ENCODE measurements at regions not wholly inside any gene's neighbourhood (a gene's known extent, or its start where the extent isn't known, plus 50 kb on each side); places are given as distances from the start of the nearest gene placed in this dataset.

DNA sequence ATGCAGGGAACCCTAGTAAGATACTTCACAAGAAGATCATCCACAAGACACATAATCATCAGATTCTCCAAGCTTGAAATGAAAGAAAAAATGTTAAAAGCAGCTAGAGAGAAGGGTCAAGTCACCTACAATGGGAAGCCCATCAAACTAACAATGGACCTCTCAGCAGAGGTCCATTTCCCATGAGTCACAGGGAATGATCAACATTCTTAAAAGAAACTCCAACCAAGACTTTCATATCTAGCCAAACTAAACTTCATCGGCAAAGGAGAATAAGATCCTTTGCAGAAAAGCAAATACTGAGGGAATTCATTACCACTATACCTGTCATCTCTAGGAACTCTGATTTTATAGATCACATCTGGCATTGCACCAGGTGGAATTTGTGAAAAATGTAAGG, 52.9 kb upstream of the SPATA31E1 start:
- TF ChIP-seq, protein P1, sequence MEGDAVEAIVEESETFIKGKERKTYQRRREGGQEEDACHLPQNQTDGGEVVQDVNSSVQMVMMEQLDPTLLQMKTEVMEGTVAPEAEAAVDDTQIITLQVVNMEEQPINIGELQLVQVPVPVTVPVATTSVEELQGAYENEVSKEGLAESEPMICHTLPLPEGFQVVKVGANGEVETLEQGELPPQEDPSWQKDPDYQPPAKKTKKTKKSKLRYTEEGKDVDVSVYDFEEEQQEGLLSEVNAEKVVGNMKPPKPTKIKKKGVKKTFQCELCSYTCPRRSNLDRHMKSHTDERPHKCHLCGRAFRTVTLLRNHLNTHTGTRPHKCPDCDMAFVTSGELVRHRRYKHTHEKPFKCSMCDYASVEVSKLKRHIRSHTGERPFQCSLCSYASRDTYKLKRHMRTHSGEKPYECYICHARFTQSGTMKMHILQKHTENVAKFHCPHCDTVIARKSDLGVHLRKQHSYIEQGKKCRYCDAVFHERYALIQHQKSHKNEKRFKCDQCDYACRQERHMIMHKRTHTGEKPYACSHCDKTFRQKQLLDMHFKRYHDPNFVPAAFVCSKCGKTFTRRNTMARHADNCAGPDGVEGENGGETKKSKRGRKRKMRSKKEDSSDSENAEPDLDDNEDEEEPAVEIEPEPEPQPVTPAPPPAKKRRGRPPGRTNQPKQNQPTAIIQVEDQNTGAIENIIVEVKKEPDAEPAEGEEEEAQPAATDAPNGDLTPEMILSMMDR (IDR thresholded peaks at IDR 0.05) = no peak
- DNase-seq (ENCODE audit: low spot score) = no peak
- H3K4me3 ChIP-seq = no peak overlapping the region
- no peak overlapping the region for H3K27ac ChIP-seq

- TF ChIP-seq, protein P1 (IDR thresholded peaks at IDR 0.05) = no peak
- Histone ChIP-seq H3K27ac (no peak overlapping the region), H3K4me3 (no peak overlapping the region)
- no peak for DNase-seq (ENCODE audit: low spot score)
Measured at GRCh38 chr9:87830446-87830845, 52.2 kb upstream of the SPATA31E1 start.

DNA sequence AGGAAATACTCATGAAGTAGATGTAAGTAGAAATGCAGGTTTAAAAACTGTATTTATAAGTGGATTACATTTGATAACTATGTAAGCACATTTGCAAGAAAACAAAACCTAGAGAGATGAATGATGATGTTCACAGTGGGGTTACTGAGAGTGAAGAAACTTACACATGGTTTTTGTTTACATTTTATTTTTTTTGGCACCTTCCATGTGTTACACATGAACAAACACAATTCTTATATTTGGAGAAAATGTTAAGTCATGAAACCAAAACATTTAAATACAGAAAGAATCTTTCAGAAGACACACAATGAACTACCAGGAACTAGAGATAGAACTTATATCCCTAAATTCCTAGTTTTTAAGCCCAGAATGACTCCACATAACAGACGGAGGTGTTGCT, 51.5 kb upstream of the SPATA31E1 start:
- no peak for DNase-seq (ENCODE audit: low spot score)
- Histone ChIP-seq H3K4me3 (no peak overlapping the region), H3K27ac (no peak overlapping the region)
- TF ChIP-seq, protein P1 (IDR thresholded peaks at IDR 0.05) = no peak
